ENCODE measurements at regions not wholly inside any gene's neighbourhood (a gene's known extent, or its start where the extent isn't known, plus 50 kb on each side); places are given as distances from the start of the nearest gene placed in this dataset.

DNA sequence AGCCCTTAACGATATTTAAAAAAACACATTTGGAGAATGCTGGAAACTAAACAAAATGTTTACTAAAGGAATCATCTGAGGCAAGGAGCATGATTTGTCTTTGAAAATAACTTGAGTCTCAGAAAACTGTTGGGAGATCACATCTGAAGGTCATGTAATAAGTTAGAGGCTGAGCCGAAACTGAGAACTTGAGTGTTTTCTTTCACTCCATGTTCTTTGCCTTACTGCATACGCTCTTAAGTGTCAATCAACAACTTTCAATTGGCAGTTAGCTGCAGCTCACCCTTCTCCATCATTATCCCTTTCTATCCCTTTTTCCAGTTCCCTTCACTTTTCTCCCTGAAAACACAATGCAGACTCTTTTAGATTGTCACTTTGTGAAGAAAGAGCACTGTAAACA is 216.2 kb downstream of the ADGRA3 start:
- CTCF ChIA-PET, result no interaction called here
- intact Hi-C loops (cut with micrococcal nuclease; ENCODE audit: unreplicated experiment), result no loop called here
- POLR2A ChIA-PET (ENCODE audit: unreplicated experiment), result no interaction called here

DNA sequence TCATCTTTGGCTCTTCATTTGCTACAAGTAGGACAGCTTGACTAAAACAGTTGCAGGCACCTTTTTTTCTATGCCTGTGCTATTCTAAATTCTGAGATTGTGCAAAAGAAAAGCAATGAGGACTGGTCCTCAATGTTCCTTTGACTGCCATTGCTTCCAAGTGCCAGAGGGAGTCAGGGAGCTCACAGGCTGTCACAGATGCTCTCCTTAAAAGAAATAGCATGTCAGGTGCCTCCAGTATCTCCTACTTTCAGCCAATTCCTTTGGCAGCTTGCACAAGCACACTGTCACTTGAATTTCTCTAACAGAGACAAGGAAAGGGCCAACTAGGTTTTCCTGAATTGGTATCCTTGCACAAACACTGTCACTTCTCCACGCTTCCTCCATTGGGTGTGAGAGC is 228.2 kb downstream of the ADGRA3 start:
- intact Hi-C loops (cut with micrococcal nuclease; ENCODE audit: unreplicated experiment), result no loop called here
- Histone ChIP-seq H3K4me3 (no peak overlapping the region), H3K27ac (no peak overlapping the region), H3K27me3 (ENCODE audit: insufficient read depth, low read depth) (no peaks in the 10 kb centered on the region), H3F3A (ENCODE audit: insufficient read depth, low read depth) (no peaks in the 10 kb centered on the region), H3K79me2 (ENCODE audit: low read depth) (no peaks in the 10 kb centered on the region), H2AFZ (no peak overlapping the region), H4K20me1 (ENCODE audit: insufficient read depth) (no peaks in the 10 kb centered on the region), H3K9me3 (ENCODE audit: insufficient read depth, low read depth) (no peaks in the 10 kb centered on the region), H3K4me1 (replicated peaks; ENCODE audit: insufficient read depth) (no peaks in the 10 kb centered on the region), H3K4me2 (no peak overlapping the region), H3K9me2 (ENCODE audit: insufficient read depth) (no peaks in the 10 kb centered on the region), H3K36me3 (ENCODE audit: low read depth) (no peaks in the 10 kb centered on the region)
- no peak for DNase-seq
- no TSS peak for BruUV-seq (replicated peaks)
- ChIA-PET CTCF (interaction anchor here (0.6 kb wide), 1 partner anchor 1300 kb away, joined by 3 read pairs; no protein-coding TSS in a partner anchor), POLR2A (ENCODE audit: unreplicated experiment) (no interaction called here)
- TF ChIP-seq, protein P1, sequence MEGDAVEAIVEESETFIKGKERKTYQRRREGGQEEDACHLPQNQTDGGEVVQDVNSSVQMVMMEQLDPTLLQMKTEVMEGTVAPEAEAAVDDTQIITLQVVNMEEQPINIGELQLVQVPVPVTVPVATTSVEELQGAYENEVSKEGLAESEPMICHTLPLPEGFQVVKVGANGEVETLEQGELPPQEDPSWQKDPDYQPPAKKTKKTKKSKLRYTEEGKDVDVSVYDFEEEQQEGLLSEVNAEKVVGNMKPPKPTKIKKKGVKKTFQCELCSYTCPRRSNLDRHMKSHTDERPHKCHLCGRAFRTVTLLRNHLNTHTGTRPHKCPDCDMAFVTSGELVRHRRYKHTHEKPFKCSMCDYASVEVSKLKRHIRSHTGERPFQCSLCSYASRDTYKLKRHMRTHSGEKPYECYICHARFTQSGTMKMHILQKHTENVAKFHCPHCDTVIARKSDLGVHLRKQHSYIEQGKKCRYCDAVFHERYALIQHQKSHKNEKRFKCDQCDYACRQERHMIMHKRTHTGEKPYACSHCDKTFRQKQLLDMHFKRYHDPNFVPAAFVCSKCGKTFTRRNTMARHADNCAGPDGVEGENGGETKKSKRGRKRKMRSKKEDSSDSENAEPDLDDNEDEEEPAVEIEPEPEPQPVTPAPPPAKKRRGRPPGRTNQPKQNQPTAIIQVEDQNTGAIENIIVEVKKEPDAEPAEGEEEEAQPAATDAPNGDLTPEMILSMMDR (conservative IDR thresholded peaks at IDR 0.05), result no peak
- no peak for TF ChIP-seq EZH2 (IDR thresholded peaks at IDR 0.05; ENCODE audit: low read depth)

More for the DNA sequence above, 216.2 kb downstream of the ADGRA3 start:
- H3K9me3 ChIP-seq (ENCODE audit: insufficient read depth, low read depth), result no peaks in the 10 kb centered on the region
- no peak for TF ChIP-seq EZH2 (IDR thresholded peaks at IDR 0.05; ENCODE audit: low read depth)
- TF ChIP-seq, protein P1 (conservative IDR thresholded peaks at IDR 0.05), result no peak
- no peaks in the 10 kb centered on the region for H3K9me2 ChIP-seq (ENCODE audit: insufficient read depth)
- no peak overlapping the region for H3K4me3 ChIP-seq
- no peak overlapping the region for H3K4me2 ChIP-seq
- H3K27me3 ChIP-seq (ENCODE audit: insufficient read depth, low read depth), result no peaks in the 10 kb centered on the region; the same call in 1 of the 2 replicates
- H3K36me3 ChIP-seq (ENCODE audit: low read depth), result no peaks in the 10 kb centered on the region
- H3F3A ChIP-seq (ENCODE audit: insufficient read depth, low read depth), result no peaks in the 10 kb centered on the region
- H2AFZ ChIP-seq, result no peak overlapping the region
- no peaks in the 10 kb centered on the region for H3K4me1 ChIP-seq (replicated peaks; ENCODE audit: insufficient read depth)
- no peaks in the 10 kb centered on the region for H3K79me2 ChIP-seq (ENCODE audit: low read depth)
- no TSS peak for BruUV-seq (replicated peaks)
- no peaks in the 10 kb centered on the region for H4K20me1 ChIP-seq (ENCODE audit: insufficient read depth)
- no peak for DNase-seq
- no peak overlapping the region for H3K27ac ChIP-seq

DNA sequence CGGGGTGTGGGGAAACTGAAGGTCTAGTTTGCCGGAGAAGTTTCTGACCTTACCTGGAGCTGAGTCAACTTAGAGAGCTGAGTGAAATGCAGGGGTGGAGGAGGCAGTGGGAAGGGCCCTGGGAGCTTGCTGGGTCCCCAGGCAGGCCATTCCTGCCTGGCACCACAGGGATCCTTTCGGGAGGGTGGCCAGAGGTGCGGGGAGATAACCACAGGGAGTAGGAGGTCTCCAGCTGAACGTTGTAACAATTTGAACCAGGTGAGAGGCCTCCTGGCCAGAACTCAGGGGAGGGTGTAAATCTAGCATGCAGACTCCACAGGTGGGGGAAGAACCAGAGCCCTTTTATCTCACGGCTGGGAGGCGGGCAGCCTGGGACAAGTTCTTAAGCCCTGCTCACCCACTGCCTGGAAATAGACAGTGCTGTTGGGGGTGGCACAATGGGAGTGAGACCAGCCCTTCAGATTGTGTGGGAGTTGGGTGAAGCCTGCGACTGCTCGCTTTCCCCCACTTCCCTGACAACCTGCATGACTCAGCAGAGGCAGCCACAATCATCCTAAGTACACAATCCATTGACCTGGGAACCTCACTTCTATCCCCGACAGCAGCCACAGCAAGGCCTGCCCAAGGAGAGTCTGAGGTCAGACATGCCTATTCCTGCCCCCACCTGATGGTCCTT is 247.4 kb downstream of the ADGRA3 start:
- Histone ChIP-seq H3F3A (ENCODE audit: insufficient read depth, low read depth) (no peaks in the 10 kb centered on the region), H3K9me3 (ENCODE audit: insufficient read depth, low read depth) (no peaks in the 10 kb centered on the region), H3K4me1 (replicated peaks; ENCODE audit: insufficient read depth) (no peaks in the 10 kb centered on the region), H4K20me1 (ENCODE audit: insufficient read depth) (no peaks in the 10 kb centered on the region), H2AFZ (no peak overlapping the region), H3K27ac (no peak overlapping the region), H3K4me3 (no peak overlapping the region), H3K79me2 (ENCODE audit: low read depth) (no peaks in the 10 kb centered on the region), H3K27me3 (ENCODE audit: insufficient read depth, low read depth) (no peaks in the 10 kb centered on the region), H3K9me2 (ENCODE audit: insufficient read depth) (no peaks in the 10 kb centered on the region), H3K4me2 (no peak overlapping the region), H3K36me3 (ENCODE audit: low read depth) (no peaks in the 10 kb centered on the region)
- ChIA-PET POLR2A (ENCODE audit: unreplicated experiment) (interaction anchor here (0.6 to 0.7 kb wide), 2 partner anchors 114 to 1678 kb away, joined by 3 to 6 read pairs; no protein-coding TSS in a partner anchor), CTCF (no interaction called here)
- peak in 1 of 2 experiments; percentile 31 for DNase-seq
- TF ChIP-seq EZH2 (IDR thresholded peaks at IDR 0.05; ENCODE audit: low read depth), result no peak
- TF ChIP-seq, protein P1 (conservative IDR thresholded peaks at IDR 0.05), result no peak
- intact Hi-C loops (cut with micrococcal nuclease; ENCODE audit: unreplicated experiment), result no loop called here
- no TSS peak for BruUV-seq (replicated peaks)

Data from PC-9 (cell line).